ENCODE measurements at regions not wholly inside any gene's neighbourhood (a gene's known extent, or its start where the extent isn't known, plus 50 kb on each side); places are given as distances from the start of the nearest gene placed in this dataset.

DNA sequence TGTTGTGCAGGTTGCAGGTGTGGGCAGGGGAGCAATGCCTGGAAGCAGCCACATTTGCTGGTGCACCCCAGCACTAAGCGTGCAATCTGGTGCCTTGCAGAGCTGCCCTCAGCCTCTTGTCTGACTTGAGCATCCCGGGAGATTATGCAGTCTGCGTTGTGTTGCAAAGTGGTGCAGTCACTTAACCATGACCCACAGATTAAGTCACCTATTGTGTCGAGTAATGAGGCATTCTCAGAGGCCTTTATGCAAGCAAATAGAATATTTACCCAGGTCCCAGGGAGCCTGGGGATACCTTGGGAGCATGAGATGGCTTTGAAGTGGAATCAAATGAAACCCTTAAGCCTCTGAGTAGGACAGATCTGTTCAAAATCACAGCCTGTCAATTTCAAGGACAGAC is 529.0 kb downstream of the TYW1 start:
- Mint-ChIP-seq H3K27me3 (peaks cover 0 to 7% of the 10 kb centered on the region in 2 donors), H3K9me3 (peaks cover 7% of the 10 kb centered on the region in 2 donors)
- no peak for ATAC-seq (replicated peaks)

DNA sequence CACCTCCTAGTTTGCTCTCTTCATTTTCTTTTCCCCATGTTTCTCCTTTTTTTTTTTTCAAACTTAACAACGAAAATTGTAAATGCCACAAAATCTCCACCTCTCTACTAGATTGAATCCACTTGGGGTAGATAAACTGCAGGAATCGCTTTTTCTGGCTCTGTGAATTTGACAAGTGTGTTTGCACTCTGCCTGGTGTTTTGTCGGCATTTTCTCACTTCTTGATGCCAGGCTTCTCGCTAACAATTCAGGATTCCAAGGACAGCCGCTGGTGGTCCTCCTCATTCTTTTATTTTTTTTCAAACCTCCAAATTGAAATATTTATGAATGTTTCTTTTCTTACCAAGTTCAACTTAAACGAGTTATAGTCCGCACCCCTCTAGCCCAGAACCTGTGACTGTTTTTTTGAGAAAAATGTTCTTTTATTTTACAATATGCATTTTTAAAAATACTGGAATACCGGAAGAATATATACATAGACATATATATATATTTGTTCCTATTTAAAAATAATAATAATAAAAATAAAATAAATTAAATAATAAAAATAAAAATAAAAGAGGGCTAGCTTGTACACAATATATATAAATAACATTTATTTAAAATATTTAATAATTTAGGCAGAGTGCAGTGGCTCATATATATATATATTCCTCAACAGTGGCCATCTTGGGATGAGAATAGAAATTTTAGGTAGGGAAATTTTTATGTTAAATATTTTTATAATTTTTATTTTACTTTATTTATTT is 538.8 kb downstream of the TYW1 start:
- Mint-ChIP-seq H3K27me3 (no peaks in the 10 kb centered on the region), H3K4me1 (ENCODE audit: low read depth in 2 of 2) (no peaks in the 10 kb centered on the region), H3K36me3 (ENCODE audit: insufficient read depth) (no peaks in the 10 kb centered on the region), H3K27ac (no peak overlapping the region), H3K9me3 (peaks cover 0 to 8% of the 10 kb centered on the region in 2 donors), H3K4me3 (no peak overlapping the region)
- no peak for ATAC-seq (replicated peaks)
- no peak for DNase-seq

More for the DNA sequence above, 529.0 kb downstream of the TYW1 start:
- Mint-ChIP-seq H3K4me3 (no peak overlapping the region), H3K4me1 (ENCODE audit: low read depth in 2 of 2) (no peaks in the 10 kb centered on the region), H3K36me3 (ENCODE audit: insufficient read depth) (peaks cover 4% of the 10 kb centered on the region), H3K27ac (no peak overlapping the region)
- DNase-seq = no peak

DNA sequence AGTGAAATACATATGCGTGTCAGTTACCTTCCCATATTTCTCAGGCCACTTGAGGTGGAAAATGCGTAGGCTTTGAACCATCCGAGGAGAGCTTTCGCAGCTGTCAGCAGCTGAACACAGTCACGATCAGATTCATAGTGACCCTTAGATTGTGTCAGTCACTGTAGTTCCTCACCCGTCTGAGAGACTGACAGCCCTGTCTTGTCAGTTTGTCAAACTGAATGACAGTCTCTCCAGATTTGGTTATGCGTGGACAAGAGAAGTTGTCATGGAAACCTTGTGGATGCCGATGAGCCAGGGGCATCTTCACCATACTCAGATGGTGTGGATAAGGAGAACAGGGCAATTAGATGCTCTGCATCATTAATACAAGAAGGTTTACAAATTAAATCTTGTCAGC is 546.3 kb downstream of the TYW1 start:
- ATAC-seq (replicated peaks) (no peak), DNase-seq (no peak)
- H3K27ac Mint-ChIP-seq = no peak overlapping the region
- H3K36me3 Mint-ChIP-seq (ENCODE audit: insufficient read depth) = no peaks in the 10 kb centered on the region
- no peaks in the 10 kb centered on the region for H3K27me3 Mint-ChIP-seq
- peaks cover 0 to 1% of the 10 kb centered on the region in 2 donors for H3K9me3 Mint-ChIP-seq
- no peak overlapping the region for H3K4me3 Mint-ChIP-seq
- H3K4me1 Mint-ChIP-seq (ENCODE audit: low read depth in 2 of 2) = no peaks in the 10 kb centered on the region

DNA sequence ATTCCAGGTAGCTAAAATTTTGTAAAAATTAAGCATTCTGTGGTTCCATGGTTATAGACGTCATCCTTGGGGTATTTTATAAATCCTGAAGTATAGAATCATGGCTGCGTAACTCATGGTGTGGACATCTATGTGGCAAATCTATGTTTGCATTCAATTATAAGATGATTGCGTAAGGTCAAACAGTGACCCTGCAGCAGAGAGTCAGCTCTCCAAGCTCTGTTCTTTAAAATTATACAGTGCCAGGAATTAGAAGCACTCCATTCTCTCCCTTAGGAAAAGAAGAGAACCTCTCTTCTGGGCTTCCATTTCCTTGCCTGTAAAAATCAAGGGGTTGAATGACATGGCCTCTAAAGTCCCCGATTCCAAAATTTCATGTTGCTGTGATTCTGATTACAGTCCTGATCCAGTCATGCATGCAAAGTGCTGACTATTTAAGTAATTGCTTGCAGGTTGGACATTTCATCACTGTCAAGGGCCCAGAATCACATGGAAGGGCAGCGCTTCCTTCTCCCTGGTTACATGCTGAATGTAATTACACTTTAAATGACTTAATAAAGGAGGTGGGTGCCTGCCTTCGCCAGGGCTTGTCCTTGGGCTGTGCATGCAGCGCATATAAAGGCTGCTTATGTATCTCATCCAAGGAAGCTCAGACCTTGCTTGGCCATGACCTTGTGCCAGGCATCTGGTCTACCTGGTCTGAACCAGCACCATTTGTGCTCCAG is 550.7 kb downstream of the TYW1 start:
- no peaks in the 10 kb centered on the region for H3K27me3 Mint-ChIP-seq
- peaks cover 1 to 9% of the 10 kb centered on the region in 2 donors for H3K9me3 Mint-ChIP-seq
- H3K36me3 Mint-ChIP-seq (ENCODE audit: insufficient read depth) = peaks cover 4% of the 10 kb centered on the region
- no peak overlapping the region for H3K4me3 Mint-ChIP-seq
- no peak overlapping the region for H3K27ac Mint-ChIP-seq
- no peaks in the 10 kb centered on the region for H3K4me1 Mint-ChIP-seq (ENCODE audit: low read depth in 2 of 2)
- DNase-seq = no peak
- no peak for ATAC-seq (replicated peaks)

DNA sequence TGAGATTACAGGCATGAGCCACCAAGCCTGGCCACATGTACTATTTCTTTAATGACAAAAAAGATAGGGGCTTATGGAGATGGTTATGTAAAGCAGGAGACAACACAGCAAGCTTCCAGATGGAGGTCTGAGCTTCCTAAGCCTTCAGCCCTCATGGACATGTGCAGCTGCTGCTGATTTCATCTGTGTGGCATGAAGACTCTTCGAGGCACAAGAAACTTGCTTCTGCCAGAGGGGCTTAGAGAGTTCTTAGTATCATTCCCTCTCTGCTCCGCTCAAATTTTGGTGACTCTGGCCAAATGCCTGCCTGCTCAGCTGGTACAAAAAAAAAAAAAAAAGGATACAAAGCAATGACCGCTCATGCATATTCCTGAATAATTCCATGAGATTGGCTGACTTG is 552.5 kb downstream of the TYW1 start:
- peaks cover 1 to 9% of the 10 kb centered on the region in 2 donors for H3K9me3 Mint-ChIP-seq
- no peaks in the 10 kb centered on the region for H3K27me3 Mint-ChIP-seq
- no peak for DNase-seq
- no peak overlapping the region for H3K27ac Mint-ChIP-seq
- H3K4me3 Mint-ChIP-seq = no peak overlapping the region
- H3K36me3 Mint-ChIP-seq (ENCODE audit: insufficient read depth) = peaks cover 4% of the 10 kb centered on the region
- ATAC-seq (replicated peaks) = no peak
- H3K4me1 Mint-ChIP-seq (ENCODE audit: low read depth in 2 of 2) = no peaks in the 10 kb centered on the region

DNA sequence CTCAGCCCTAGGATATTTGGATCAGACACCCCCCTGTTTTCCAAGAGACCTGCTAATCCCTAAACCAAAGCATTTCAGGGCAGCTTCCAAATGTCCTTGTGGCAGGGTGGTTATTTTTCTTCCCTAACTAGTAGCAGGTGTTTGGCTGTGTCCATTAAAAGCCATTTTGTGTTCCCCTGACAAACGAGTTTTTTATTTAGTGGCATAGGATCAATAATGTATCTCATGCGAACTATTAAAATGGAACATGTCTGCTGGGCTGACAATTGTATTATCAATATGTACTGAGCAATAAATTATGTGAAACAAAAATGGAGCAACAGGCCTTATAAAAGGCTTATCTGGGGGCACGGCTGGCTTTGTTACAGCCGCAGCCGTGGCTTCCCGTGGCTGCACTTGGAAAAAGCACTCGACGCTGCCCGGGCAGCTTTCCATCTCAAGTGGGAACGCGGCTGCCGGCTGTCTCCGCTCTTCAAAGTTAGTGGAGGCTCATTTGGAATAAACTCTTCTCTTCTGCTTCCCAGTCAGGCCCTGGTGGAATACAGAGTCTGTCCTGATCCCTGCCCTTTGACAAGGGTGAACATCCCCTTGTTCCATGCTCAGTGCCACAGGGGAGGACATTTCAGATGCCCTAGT is 554.3 kb downstream of the TYW1 start:
- peaks cover 0 to 9% of the 10 kb centered on the region in 2 donors for H3K9me3 Mint-ChIP-seq
- H3K27ac Mint-ChIP-seq = no peak overlapping the region
- peaks cover 4% of the 10 kb centered on the region for H3K36me3 Mint-ChIP-seq (ENCODE audit: insufficient read depth)

DNA sequence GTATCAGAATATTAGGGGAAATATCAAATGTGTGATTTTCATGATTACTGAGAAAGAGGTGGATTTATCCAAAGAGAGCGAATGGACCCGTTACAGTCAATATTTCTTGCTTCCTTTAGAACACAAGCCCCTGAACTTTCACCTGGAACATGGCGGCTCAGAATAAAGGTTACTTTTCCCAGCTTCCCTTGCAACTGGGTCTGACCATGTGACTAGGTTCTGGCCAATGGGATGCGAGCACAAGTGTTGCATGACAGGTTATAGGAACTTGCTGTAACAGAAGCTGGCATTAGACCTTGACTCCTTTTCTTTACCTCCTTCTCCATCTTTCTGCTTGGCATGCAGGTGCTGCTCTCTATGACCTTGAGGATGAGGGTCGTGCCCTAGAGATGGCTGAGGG is 556.1 kb downstream of the TYW1 start:
- peaks cover 4% of the 10 kb centered on the region for H3K36me3 Mint-ChIP-seq (ENCODE audit: insufficient read depth)

More for the DNA sequence above, 554.3 kb downstream of the TYW1 start:
- no peak for DNase-seq
- no peak for ATAC-seq (replicated peaks)
- Mint-ChIP-seq H3K27me3 (no peaks in the 10 kb centered on the region), H3K4me3 (no peak overlapping the region), H3K4me1 (ENCODE audit: low read depth in 2 of 2) (no peaks in the 10 kb centered on the region)

DNA sequence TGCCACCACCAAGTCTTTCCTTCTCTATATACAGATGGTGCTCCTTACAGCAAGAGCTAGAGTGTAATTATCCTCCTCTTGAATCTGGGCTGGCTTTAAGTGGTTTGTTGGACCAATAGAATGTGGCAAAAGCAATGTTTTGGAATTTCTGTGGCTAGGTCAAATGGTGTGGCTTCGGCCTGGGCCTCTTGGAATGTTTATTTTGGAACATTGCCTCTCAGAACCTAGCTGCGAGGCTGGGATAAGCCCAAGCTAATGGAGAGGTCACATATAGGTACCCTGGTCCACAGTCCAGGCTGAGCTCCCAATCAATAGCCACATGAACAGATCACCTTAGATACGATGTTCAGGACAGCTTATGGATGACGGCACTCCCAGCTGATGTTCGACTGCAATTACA is 556.7 kb downstream of the TYW1 start:
- H3K27me3 Mint-ChIP-seq = no peaks in the 10 kb centered on the region
- no peak overlapping the region for H3K27ac Mint-ChIP-seq
- ATAC-seq (replicated peaks) (no peak), DNase-seq (no peak)
- H3K4me3 Mint-ChIP-seq = no peak overlapping the region
- no peaks in the 10 kb centered on the region for H3K4me1 Mint-ChIP-seq (ENCODE audit: low read depth in 2 of 2)
- H3K36me3 Mint-ChIP-seq (ENCODE audit: insufficient read depth) = peaks cover 4% of the 10 kb centered on the region
- H3K9me3 Mint-ChIP-seq = peaks cover 0 to 9% of the 10 kb centered on the region in 2 donors

More for the DNA sequence above, 556.1 kb downstream of the TYW1 start:
- Mint-ChIP-seq H3K4me1 (ENCODE audit: low read depth in 2 of 2) (no peaks in the 10 kb centered on the region), H3K27me3 (no peaks in the 10 kb centered on the region), H3K4me3 (no peak overlapping the region), H3K9me3 (peaks cover 0 to 9% of the 10 kb centered on the region in 2 donors), H3K27ac (no peak overlapping the region)
- ATAC-seq (replicated peaks) = no peak
- DNase-seq = no peak

DNA sequence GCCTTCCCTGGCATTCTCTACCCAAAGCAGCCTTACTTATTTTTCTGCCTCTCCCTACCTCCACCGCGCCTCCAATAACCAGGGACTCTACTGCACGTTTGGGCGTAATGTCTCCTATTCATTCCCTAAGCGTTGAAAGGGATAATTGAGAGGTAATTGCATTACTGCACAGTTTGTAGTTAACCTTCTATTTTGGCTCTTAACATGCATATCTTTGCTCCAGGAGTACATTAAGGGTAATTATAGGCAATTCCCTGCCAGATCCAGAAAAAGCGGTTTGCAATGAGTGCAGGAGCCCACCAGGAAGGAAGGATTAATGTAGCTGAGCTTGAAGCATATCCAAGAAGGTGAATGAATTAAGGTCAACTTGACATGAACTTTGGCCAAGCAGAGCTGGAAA is 558.4 kb downstream of the TYW1 start:
- H3K9me3 Mint-ChIP-seq = peaks cover 3 to 9% of the 10 kb centered on the region in 2 donors
- H3K27ac Mint-ChIP-seq = no peak overlapping the region
- no peak for ATAC-seq (replicated peaks)
- H3K4me3 Mint-ChIP-seq = no peak overlapping the region
- no peaks in the 10 kb centered on the region for H3K4me1 Mint-ChIP-seq (ENCODE audit: low read depth in 2 of 2)
- H3K27me3 Mint-ChIP-seq = no peaks in the 10 kb centered on the region
- H3K36me3 Mint-ChIP-seq (ENCODE audit: insufficient read depth) = peaks cover 4% of the 10 kb centered on the region
- DNase-seq = no peak

DNA sequence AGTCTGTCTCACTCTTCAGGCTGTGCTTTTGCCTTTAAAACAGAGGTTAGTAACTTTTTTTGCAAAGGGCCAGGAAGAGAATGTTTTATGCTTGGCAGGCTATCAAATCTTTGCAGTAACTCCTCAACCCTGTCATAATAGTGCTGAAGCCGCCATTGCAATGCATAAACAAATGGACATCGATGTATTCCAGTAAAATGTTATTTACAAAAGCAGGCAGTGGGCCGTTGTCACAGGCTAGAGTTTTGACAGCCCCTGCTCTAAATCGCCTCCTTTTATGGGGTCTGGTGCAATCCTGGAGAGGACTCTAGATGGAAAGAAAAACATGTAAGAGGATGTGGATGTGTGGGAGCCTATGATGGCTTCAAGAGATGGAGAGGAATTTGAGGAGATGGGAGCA is 568.3 kb downstream of the TYW1 start:
- DNase-seq (no peak), ATAC-seq (replicated peaks) (no peak)
- Mint-ChIP-seq H3K27me3 (no peaks in the 10 kb centered on the region), H3K27ac (no peak overlapping the region), H3K9me3 (peaks cover 1 to 2% of the 10 kb centered on the region in 2 donors), H3K4me3 (no peak overlapping the region), H3K4me1 (ENCODE audit: low read depth in 2 of 2) (no peaks in the 10 kb centered on the region), H3K36me3 (ENCODE audit: insufficient read depth) (no peaks in the 10 kb centered on the region)

DNA sequence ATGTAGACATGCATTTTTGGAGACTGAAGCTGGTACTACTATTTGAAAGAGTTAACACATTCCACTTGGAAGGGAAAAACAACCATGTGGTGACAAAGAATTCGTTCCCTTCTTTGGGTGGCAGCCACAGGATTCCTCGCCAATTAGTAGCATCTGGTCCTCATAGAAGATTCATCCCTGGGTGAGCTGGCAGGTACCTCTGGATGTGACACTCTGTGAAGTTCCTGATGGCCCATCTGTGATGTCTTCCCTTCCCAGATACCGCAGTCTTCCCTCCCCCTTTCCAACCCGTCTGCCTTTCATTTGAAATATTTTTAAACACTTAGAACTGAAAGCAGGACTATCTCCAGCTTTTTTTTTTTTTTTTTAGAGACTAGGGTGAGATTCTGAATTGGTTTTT is 569.5 kb downstream of the TYW1 start:
- peaks cover 0 to 7% of the 10 kb centered on the region in 2 donors for H3K27me3 Mint-ChIP-seq
- no peak for ATAC-seq (replicated peaks)
- no peaks in the 10 kb centered on the region for H3K36me3 Mint-ChIP-seq (ENCODE audit: insufficient read depth)
- no peak overlapping the region for H3K27ac Mint-ChIP-seq
- H3K9me3 Mint-ChIP-seq = peaks cover 3 to 12% of the 10 kb centered on the region in 2 donors
- H3K4me3 Mint-ChIP-seq = no peak overlapping the region
- no peak for DNase-seq
- H3K4me1 Mint-ChIP-seq (ENCODE audit: low read depth in 2 of 2) = no peaks in the 10 kb centered on the region

DNA sequence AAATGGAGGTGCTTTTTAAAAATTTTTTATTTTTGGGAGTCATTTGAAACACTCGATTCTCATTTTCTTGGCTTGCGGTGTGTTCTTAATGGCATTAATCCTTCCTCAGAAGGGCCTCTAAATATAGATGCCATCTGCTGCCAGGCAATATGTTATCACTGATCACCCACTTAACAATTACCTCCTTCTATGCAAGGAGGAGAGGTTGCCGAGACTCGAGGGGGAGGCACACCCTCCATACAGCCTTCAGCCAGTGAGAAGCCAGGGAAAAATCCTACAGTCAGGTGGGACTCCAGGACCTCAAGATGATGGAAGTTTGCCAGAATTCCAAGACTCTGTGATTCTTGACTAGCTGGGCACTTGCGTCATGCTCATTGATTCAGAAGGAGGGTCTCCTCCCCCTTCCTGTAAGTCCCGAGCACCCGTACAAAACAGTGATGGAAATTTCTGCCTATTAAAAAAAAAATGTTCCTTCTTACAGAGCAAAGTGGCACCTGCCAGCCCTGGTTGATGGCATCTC is 574.5 kb downstream of the TYW1 start:
- Mint-ChIP-seq H3K4me1 (ENCODE audit: low read depth in 2 of 2) (no peaks in the 10 kb centered on the region), H3K9me3 (peaks cover 3 to 12% of the 10 kb centered on the region in 2 donors), H3K36me3 (ENCODE audit: insufficient read depth) (peaks cover 2% of the 10 kb centered on the region), H3K27me3 (peaks cover 0 to 7% of the 10 kb centered on the region in 2 donors), H3K4me3 (no peak overlapping the region), H3K27ac (no peak overlapping the region)
- no peak for DNase-seq
- no peak for ATAC-seq (replicated peaks)

DNA sequence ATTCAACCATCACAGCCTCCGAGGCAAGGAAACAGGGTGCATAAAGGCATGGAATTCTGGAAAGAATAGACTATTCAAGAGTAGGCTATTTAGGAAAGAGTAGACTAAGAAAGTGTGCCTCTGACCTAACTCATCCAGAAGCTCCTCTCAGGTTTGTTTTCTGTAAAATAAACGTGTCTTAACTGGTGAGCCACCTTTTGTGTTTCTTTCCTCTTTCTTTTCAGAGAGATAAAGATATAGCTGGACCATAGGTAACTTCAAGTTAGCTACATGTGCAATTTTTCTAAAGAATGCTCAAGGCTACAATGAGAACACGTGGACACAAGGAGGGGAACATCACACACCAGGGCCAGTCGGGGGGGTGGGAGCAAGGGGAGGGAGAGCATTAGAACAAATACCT is 577.0 kb downstream of the TYW1 start:
- Mint-ChIP-seq H3K4me1 (ENCODE audit: low read depth in 2 of 2) (no peaks in the 10 kb centered on the region), H3K36me3 (ENCODE audit: insufficient read depth) (peaks cover 2% of the 10 kb centered on the region), H3K27me3 (peaks cover 0 to 7% of the 10 kb centered on the region in 2 donors), H3K9me3 (peaks cover 3 to 12% of the 10 kb centered on the region in 2 donors), H3K4me3 (no peak overlapping the region), H3K27ac (no peak overlapping the region)
- no peak for DNase-seq
- ATAC-seq (replicated peaks) = no peak

Measured in effector memory CD8-positive, alpha-beta T cell (primary cell).